Naive thymus-derived CD4-positive, alpha-beta T cell (primary cell): ENCODE measurements at regions not wholly inside any gene's neighbourhood (a gene's known extent, or its start where the extent isn't known, plus 50 kb on each side); places are given as distances from the start of the nearest gene placed in this dataset.
A peak's percentile ranks its signal among the peaks of the same experiment; 100 is the strongest.

Source experiments
- ATAC-seq: fragments of 150-1000 bp; cut with Tn5 transposase; 2 replicates; pipeline ENCODE4 v1.10.0; 2021; ENCODE audit warnings: mild to moderate bottlenecking, moderate library complexity
- CTCF ChIA-PET: fragments of 350-600 bp; sonication (Branson Sonifier 250); formaldehyde crosslinking; loops from one replicate; lab custom pipeline; 2021; ENCODE audit warnings: antibody characterized with exemption; lab: Charles Lee
- POLR2A ChIA-PET: fragments of 350-600 bp; sonication (Branson Sonifier 250); formaldehyde crosslinking; loops from one replicate; lab custom pipeline; 2021; ENCODE audit warnings: antibody characterized with exemption, inconsistent platforms; lab: Charles Lee
- DNase-seq, 9 donors: peaks; one replicate each; pipeline versions ENCODE4 v3.0.0 to v3.0.0-alpha.2; 2020 to 2022; ENCODE audit warnings: mixed read lengths in 1 of 9
- H3K27ac ChIP-seq: one replicate; pipeline ENCODE4 v1.7.0; 2013; ENCODE audit warnings: mild to moderate bottlenecking, low read depth, low read length, moderate library complexity
- H3K27me3 ChIP-seq, 2 donors: one replicate each; pipeline ENCODE4 v1.7.0; 2013; ENCODE audit warnings: low read length in 2 of 2, mild to moderate bottlenecking in 2 of 2, moderate library complexity in 2 of 2; ENCODE audit not compliant: control insufficient read depth in 2 of 2, insufficient read depth in 2 of 2
- H3K36me3 ChIP-seq, 3 experiments: 1 replicate in 2 of 3; 2 replicates in 1 of 3; pipeline ENCODE4 v1.7.0; 2013; ENCODE audit warnings: low read length in 3 of 3, mild to moderate bottlenecking in 3 of 3, moderate library complexity in 1 of 3; ENCODE audit not compliant: insufficient read depth in 3 of 3, control insufficient read depth in 2 of 3
- H3K4me1 ChIP-seq, 2 donors: one replicate each; pipeline ENCODE4 v1.7.0; 2013; ENCODE audit warnings: low read length in 2 of 2, mild to moderate bottlenecking in 2 of 2, moderate library complexity in 1 of 2; ENCODE audit not compliant: control insufficient read depth in 2 of 2, insufficient read depth in 2 of 2
- H3K4me3 ChIP-seq: 2 replicates; pipeline ENCODE4 v1.7.0; 2013; ENCODE audit warnings: mild to moderate bottlenecking, low read length
- H3K9me3 ChIP-seq, 3 experiments: 1 replicate in 2 of 3; 2 replicates in 1 of 3; pipeline ENCODE4 v1.7.0; 2013; ENCODE audit warnings: low read length in 3 of 3; ENCODE audit not compliant: control insufficient read depth in 2 of 3
- H3K27ac Mint-ChIP-seq, 9 donors: one replicate each; pipeline ENCODE4 v1.8.0; 2020 to 2022; ENCODE audit warnings: mixed read lengths in 9 of 9, mild to moderate bottlenecking in 8 of 9, moderate library complexity in 5 of 9, inconsistent platforms in 2 of 9
- H3K27me3 Mint-ChIP-seq, 5 donors: one replicate each; pipeline ENCODE4 v1.8.0; 2021 to 2022; ENCODE audit warnings: mixed read lengths in 5 of 5, mild to moderate bottlenecking in 1 of 5
- H3K36me3 Mint-ChIP-seq, 5 donors: one replicate each; pipeline ENCODE4 v1.8.0; 2020 to 2022; ENCODE audit warnings: mixed read lengths in 5 of 5, mild to moderate bottlenecking in 3 of 5, inconsistent platforms in 1 of 5
- H3K4me1 Mint-ChIP-seq, 7 donors: one replicate each; pipeline ENCODE4 v1.8.0; 2020 to 2022; ENCODE audit warnings: mixed read lengths in 7 of 7, mild to moderate bottlenecking in 3 of 7, inconsistent platforms in 1 of 7
- H3K4me3 Mint-ChIP-seq, 10 donors: one replicate each; pipeline ENCODE4 v1.8.0; 2020 to 2022; ENCODE audit warnings: mild to moderate bottlenecking in 10 of 10, mixed read lengths in 10 of 10, moderate library complexity in 6 of 10, inconsistent platforms in 2 of 10
- H3K9me3 Mint-ChIP-seq, 11 donors: one replicate each; pipeline ENCODE4 v1.8.0; 2020 to 2022; ENCODE audit warnings: mixed read lengths in 11 of 11, mild to moderate bottlenecking in 4 of 11, inconsistent platforms in 1 of 11, moderate library complexity in 1 of 11
- intact Hi-C, 2 donors: fragments of 100-400 bp; cut with micrococcal nuclease; formaldehyde crosslinking; loops; one replicate each; pipeline ENCODE4 v1.15.1; 2023

DNA sequence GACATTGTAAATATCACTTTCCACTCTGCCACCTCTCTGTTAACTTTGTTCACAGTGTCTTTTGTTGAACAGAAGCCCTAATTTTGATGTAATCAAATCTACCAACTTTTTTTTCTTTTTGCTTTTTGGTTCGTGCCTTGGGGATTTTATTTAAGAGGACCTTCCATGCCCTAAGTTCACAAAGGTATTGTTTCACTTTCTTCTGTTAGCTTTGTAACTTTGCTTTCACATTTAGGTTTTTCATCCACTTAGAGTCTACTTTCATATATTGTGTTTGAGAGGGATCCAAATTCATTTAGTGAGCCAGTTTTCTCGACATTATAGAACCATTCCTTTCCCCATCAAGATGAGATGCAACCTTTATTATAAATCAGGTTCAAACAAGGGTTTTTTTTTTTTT lies 275.7 kb upstream of the CRY1 start:
- intact Hi-C loops = loop anchor here (1.0 to 2.0 kb wide), 4 partner anchors 33 to 412 kb away; partner anchors contain the start of gene CRY1 (in 1 of the 2)
- no peaks in the 10 kb centered on the region for H3K9me3 Mint-ChIP-seq
- no peaks in the 10 kb centered on the region for H3K36me3 ChIP-seq
- peaks cover 45 to 62% of the 10 kb centered on the region in 2 donors for H3K4me1 ChIP-seq
- peak overlapping the region; percentile 39 for H3K4me3 ChIP-seq
- H3K36me3 Mint-ChIP-seq = peaks cover 0 to 15% (median 0%) of the 10 kb centered on the region in 5 donors
- H3K27me3 Mint-ChIP-seq = no peaks in the 10 kb centered on the region
- POLR2A ChIA-PET = interaction anchor here (1.1 to 7.0 kb wide), 4 partner anchors 12 to 48 kb away, joined by 3 to 112 read pairs (median 3); a partner anchor contains a TSS
- ATAC-seq = no peak
- peaks cover 61 to 81% (median 77%) of the 10 kb centered on the region in 7 donors for H3K4me1 Mint-ChIP-seq
- DNase-seq = peak in 1 of 9 donors; percentile 19
- H3K27me3 ChIP-seq = no peaks in the 10 kb centered on the region
- CTCF ChIA-PET = interaction anchor here (0.6 to 1.3 kb wide), 3 partner anchors 12 to 33 kb away, joined by 3 to 8 read pairs (median 6); no protein-coding TSS in a partner anchor
- peak overlapping the region; percentile 64 for H3K27ac ChIP-seq
- peak overlapping the region; percentile 83 to 96 (median 94) for H3K27ac Mint-ChIP-seq
- H3K4me3 Mint-ChIP-seq = peak overlapping the region; percentile 67 to 86 (median 82)
- no peaks in the 10 kb centered on the region for H3K9me3 ChIP-seq

DNA sequence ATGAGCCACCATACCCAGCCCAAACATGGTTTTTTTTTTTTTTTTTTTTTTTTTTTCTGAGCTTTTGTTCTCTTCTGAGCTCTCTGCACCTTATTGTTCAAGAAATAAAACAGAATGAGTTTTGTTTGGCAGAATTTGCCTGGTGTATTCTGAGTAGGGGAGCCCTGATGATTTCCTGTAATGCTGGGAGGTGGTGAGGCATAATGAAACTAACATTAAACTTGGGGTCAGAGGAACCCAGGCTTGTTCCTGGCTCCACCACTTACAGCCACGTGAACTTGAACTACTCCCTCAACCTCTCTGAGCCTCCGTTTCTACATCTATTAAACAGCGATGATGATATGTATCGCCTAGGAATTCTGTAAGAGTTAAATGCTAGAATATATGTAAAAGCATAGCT lies 276.3 kb upstream of the CRY1 start:
- H3K27me3 Mint-ChIP-seq = no peaks in the 10 kb centered on the region
- H3K36me3 ChIP-seq = no peaks in the 10 kb centered on the region
- DNase-seq = peak in 8 of 9 donors; percentile 30 to 70 (median 56)
- H3K27ac Mint-ChIP-seq = peak overlapping the region; percentile 83 to 96 (median 94)
- peak overlapping the region; percentile 39 for H3K4me3 ChIP-seq
- H3K4me1 ChIP-seq = peaks cover 50 to 68% of the 10 kb centered on the region in 2 donors
- intact Hi-C loops = loop anchor here (1.0 to 2.0 kb wide), 5 partner anchors 33 to 1067 kb away; partner anchors contain the start of genes CRY1 (in 1 of the 2) and TCP11L2 (in 1 of the 2)
- peak; percentile 70 for ATAC-seq
- no peaks in the 10 kb centered on the region for H3K9me3 ChIP-seq
- H3K4me1 Mint-ChIP-seq = peaks cover 68 to 88% (median 83%) of the 10 kb centered on the region in 7 donors
- H3K27me3 ChIP-seq = no peaks in the 10 kb centered on the region
- peak overlapping the region; percentile 64 for H3K27ac ChIP-seq
- no peaks in the 10 kb centered on the region for H3K9me3 Mint-ChIP-seq
- peak overlapping the region; percentile 67 to 86 (median 82) for H3K4me3 Mint-ChIP-seq
- POLR2A ChIA-PET = interaction anchor here (1.1 to 7.0 kb wide), 4 partner anchors 12 to 49 kb away, joined by 3 to 112 read pairs (median 3); a partner anchor contains a TSS
- peaks cover 0 to 15% (median 0%) of the 10 kb centered on the region in 5 donors for H3K36me3 Mint-ChIP-seq
- CTCF ChIA-PET = interaction anchor here (0.6 to 1.3 kb wide), 3 partner anchors 13 to 34 kb away, joined by 3 to 6 read pairs (median 3); no protein-coding TSS in a partner anchor

DNA sequence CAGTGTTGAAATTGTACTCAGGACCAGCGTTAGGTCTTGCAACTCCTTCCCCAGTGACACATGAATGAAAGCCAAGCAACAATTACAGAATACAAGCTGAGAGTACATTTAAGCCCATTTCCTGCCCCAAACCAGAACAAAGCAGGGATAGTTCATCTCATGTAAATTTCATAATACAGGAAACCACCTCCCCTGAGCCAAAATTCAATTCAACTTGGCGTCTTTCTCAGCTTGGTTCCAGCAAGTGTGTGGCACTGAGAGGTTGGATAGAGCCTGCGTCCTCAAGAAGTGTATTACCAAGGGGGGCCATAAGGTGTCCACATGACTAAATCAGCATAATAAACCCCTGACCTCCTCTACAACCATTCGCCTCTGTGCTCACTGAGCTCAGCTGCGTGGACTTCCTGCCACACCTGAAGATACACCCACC lies 278.9 kb upstream of the CRY1 start:
- H3K4me1 ChIP-seq = peaks cover 50 to 73% of the 10 kb centered on the region in 2 donors
- Mint-ChIP-seq H3K27ac (peak overlapping the region; percentile 88 to 96 (median 94)), H3K27me3 (no peaks in the 10 kb centered on the region), H3K4me3 (peak overlapping the region; percentile 63 to 85 (median 81)), H3K4me1 (peaks cover 68 to 89% (median 86%) of the 10 kb centered on the region in 7 donors), H3K9me3 (peaks cover 0 to 2% (median 0%) of the 10 kb centered on the region in 11 donors), H3K36me3 (peaks cover 0 to 8% (median 0%) of the 10 kb centered on the region in 5 donors)
- DNase-seq (peak in 8 of 9 donors; percentile 37 to 74 (median 68)), ATAC-seq (peak; percentile 76)
- ChIA-PET POLR2A (interaction anchor here (0.7 to 7.0 kb wide), 7 partner anchors 16 to 51 kb away, joined by 3 to 112 read pairs (median 4); a partner anchor contains a TSS), CTCF (interaction anchor here (0.7 to 3.8 kb wide), 5 partner anchors 17 to 53 kb away, joined by 3 to 16 read pairs (median 4); a partner anchor contains a TSS)
- intact Hi-C loops = loop anchor here (1.0 to 2.0 kb wide), 6 partner anchors 17 to 279 kb away; partner anchors contain the start of gene CRY1 (in 2 of the 2)
- no peaks in the 10 kb centered on the region for H3K27me3 ChIP-seq
- no peaks in the 10 kb centered on the region for H3K9me3 ChIP-seq
- H3K36me3 ChIP-seq = no peaks in the 10 kb centered on the region
- peak overlapping the region; percentile 20 for H3K4me3 ChIP-seq
- peak overlapping the region; percentile 64 for H3K27ac ChIP-seq

DNA sequence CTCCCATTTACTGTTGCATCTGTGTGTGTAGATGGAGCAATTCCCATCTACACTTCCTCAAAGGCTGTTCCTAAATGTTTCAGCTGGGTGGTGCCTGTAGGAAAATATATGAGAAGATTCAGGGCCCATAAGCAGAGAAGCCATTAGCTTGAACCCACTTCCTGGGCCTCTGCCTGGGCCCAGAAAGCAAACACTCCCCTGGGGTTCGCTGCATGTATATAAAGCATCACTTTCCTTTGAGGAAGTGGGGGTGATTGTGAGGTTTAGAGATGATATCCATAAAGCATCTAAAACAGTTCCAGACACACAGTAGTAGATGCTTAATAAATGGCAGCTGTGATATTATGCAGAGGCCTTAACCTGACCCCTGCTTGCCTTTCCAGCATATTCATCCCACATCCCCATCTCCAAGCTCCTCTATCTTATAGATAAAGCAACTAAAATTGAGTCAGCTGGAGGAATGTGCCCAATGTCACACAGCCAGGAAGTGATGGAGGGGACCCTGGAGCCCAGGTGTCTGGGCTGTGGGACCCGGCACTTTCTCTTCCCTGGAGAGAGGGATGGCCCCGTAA lies 280.0 kb upstream of the CRY1 start:
- ATAC-seq = no peak
- DNase-seq = peak in 1 of 9 donors; percentile 23
- Histone ChIP-seq H3K27me3 (no peaks in the 10 kb centered on the region), H3K36me3 (no peaks in the 10 kb centered on the region), H3K27ac (peak overlapping the region; percentile 64), H3K9me3 (no peaks in the 10 kb centered on the region), H3K4me3 (peak overlapping the region; percentile 20), H3K4me1 (peaks cover 50 to 67% of the 10 kb centered on the region in 2 donors)
- no peaks in the 10 kb centered on the region for H3K27me3 Mint-ChIP-seq
- peaks cover 68 to 89% (median 81%) of the 10 kb centered on the region in 7 donors for H3K4me1 Mint-ChIP-seq
- H3K36me3 Mint-ChIP-seq = peaks cover 0 to 5% (median 0%) of the 10 kb centered on the region in 5 donors
- intact Hi-C loops = loop anchor here in 1 of 2 donors (2.0 kb wide), 3 partner anchors 17 to 281 kb away; partner anchors contain the start of gene CRY1
- H3K27ac Mint-ChIP-seq = peak overlapping the region; percentile 88 to 96 (median 93)
- POLR2A ChIA-PET = interaction anchor here (0.7 to 7.0 kb wide), 7 partner anchors 17 to 52 kb away, joined by 4 to 112 read pairs (median 6); a partner anchor contains a TSS
- CTCF ChIA-PET = interaction anchor here (1.5 to 3.8 kb wide), 3 partner anchors 29 to 52 kb away, joined by 4 to 16 read pairs (median 7); no protein-coding TSS in a partner anchor
- H3K4me3 Mint-ChIP-seq = peak overlapping the region; percentile 57 to 85 (median 81)
- H3K9me3 Mint-ChIP-seq = peaks cover 0 to 2% (median 0%) of the 10 kb centered on the region in 11 donors

DNA sequence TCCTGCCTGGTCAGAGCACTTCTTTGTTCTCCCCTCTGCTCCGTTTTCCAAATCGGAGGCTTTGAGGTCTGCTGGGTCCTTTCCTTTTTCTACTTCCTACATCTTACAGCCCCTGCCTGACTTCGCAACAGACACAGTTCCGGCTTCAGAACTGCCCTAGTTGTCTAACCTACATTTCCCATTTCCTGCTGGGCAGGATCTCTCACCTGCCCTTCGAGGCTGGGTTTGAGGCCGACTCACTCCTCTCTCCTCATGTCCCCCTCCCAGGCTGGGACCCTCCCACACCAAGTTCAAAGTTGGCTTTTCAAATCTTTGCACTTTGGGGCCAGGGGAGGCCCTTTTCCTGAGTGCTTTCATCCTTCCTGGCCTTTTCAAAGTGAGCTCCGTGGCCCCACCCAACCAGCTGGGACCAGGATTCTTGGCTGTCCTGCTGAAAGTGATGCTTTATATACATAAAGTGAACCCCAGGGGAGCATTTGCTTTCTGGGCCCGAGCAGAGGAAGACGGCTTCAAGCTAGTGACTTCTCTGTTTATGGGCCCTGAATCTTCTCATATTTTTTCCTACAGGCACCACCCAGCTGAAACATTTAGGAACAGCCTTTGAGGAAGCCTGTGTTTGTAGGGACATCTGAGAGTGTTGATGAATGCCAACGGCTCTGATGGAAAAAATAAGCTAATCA lies 281.0 kb upstream of the CRY1 start:
- no peak for DNase-seq
- Mint-ChIP-seq H3K4me1 (peaks cover 63 to 82% (median 74%) of the 10 kb centered on the region in 7 donors), H3K4me3 (peak overlapping the region; percentile 26 to 85 (median 78)), H3K36me3 (peaks cover 0 to 5% (median 0%) of the 10 kb centered on the region in 5 donors), H3K27ac (peak overlapping the region; percentile 84 to 97 (median 93)), H3K9me3 (peaks cover 0 to 2% (median 0%) of the 10 kb centered on the region in 11 donors), H3K27me3 (no peaks in the 10 kb centered on the region)
- ATAC-seq = no peak
- Histone ChIP-seq H3K27ac (peak overlapping the region; percentile 64), H3K4me1 (peaks cover 49 to 58% of the 10 kb centered on the region in 2 donors), H3K36me3 (no peaks in the 10 kb centered on the region), H3K4me3 (no peak overlapping the region), H3K9me3 (no peaks in the 10 kb centered on the region), H3K27me3 (no peaks in the 10 kb centered on the region)
- intact Hi-C loops = no loop called here
- CTCF ChIA-PET = interaction anchor here (2.4 to 3.8 kb wide), 2 partner anchors 28 to 53 kb away, joined by 7 to 16 read pairs; no protein-coding TSS in a partner anchor
- POLR2A ChIA-PET = interaction anchor here (0.6 to 7.0 kb wide), 9 partner anchors 9 to 127 kb away, joined by 3 to 112 read pairs (median 5); a partner anchor contains a TSS
